Peyer's patch (tissue), 4 donors: ENCODE measurements at regions not wholly inside any gene's neighbourhood (a gene's known extent, or its start where the extent isn't known, plus 50 kb on each side); places are given as distances from the start of the nearest gene placed in this dataset.

Experiments
- POLR2A ChIP-seq, 2 donors: fragments of 450-650 bp; IDR thresholded peaks; one replicate each; pipeline ENCODE4 v1.5.1; 2017; ENCODE audit warnings: antibody characterized with exemption in 2 of 2, mild to moderate bottlenecking in 2 of 2, moderate library complexity in 2 of 2
- TF ChIP-seq, protein P1 (sequence below), 6 experiments: fragments of 450-650 bp in 4 of 6; fragments of 200-600 bp in 2 of 6; sonication (generic) in 1 of 6; IDR thresholded peaks; one replicate each; pipeline ENCODE4 v1.5.1; 2017 to 2019; ENCODE audit warnings: antibody characterized with exemption in 6 of 6, mild to moderate bottlenecking in 3 of 6, moderate library complexity in 1 of 6

DNA sequence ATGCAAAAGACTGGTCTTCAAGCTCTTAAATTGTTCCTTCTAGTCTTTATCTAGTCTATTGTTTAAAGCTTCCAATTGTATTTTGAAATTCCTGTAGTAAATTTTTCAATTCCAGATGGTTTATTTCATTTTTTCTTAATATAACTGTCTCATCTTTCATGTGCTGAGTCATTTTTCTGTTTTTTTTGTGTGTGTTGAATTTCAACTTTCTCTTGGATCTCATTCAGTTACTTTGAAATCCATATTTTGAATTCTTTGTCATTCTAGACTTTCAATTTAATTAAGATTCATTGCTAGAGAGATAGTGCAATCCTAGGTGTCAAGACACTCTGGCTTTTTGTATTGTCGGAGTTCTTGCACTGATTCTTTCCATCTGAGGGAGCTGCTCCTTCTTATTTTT, 128.0 kb upstream of the PRKG2 start:
- TF ChIP-seq, protein P1, sequence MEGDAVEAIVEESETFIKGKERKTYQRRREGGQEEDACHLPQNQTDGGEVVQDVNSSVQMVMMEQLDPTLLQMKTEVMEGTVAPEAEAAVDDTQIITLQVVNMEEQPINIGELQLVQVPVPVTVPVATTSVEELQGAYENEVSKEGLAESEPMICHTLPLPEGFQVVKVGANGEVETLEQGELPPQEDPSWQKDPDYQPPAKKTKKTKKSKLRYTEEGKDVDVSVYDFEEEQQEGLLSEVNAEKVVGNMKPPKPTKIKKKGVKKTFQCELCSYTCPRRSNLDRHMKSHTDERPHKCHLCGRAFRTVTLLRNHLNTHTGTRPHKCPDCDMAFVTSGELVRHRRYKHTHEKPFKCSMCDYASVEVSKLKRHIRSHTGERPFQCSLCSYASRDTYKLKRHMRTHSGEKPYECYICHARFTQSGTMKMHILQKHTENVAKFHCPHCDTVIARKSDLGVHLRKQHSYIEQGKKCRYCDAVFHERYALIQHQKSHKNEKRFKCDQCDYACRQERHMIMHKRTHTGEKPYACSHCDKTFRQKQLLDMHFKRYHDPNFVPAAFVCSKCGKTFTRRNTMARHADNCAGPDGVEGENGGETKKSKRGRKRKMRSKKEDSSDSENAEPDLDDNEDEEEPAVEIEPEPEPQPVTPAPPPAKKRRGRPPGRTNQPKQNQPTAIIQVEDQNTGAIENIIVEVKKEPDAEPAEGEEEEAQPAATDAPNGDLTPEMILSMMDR (IDR thresholded peaks at IDR 0.05) = no peak
- no peak for TF ChIP-seq POLR2A (IDR thresholded peaks at IDR 0.05)
